PFSK-1 (cell line): ENCODE measurements at regions not wholly inside any gene's neighbourhood (a gene's known extent, or its start where the extent isn't known, plus 50 kb on each side); places are given as distances from the start of the nearest gene placed in this dataset.

ENCODE experiments used
- FOXP2 ChIP-seq: optimal IDR thresholded peaks from 2 replicates; pipeline ENCODE3; 2011; ENCODE audit warnings: borderline replicate concordance, control low read depth, inconsistent platforms; ENCODE audit not compliant: insufficient read depth; ENCODE audit errors: extremely low read length, extremely low read depth
- POLR2AphosphoS5 ChIP-seq: IDR thresholded peaks from 2 replicates; pipeline ENCODE4 v1.6.1; 2012; ENCODE audit warnings: low read depth, mild to moderate bottlenecking, control low read depth, low read length, moderate library complexity
- REST ChIP-seq, 2 experiments: IDR thresholded peaks; 2 replicates each; pipeline versions ENCODE4 v1.6.1 to v1.8.0; 2011 to 2012; ENCODE audit warnings: low read depth in 2 of 2, low read length in 2 of 2, control low read depth in 1 of 2, inconsistent platforms in 1 of 2, mild to moderate bottlenecking in 1 of 2, moderate library complexity in 1 of 2; ENCODE audit not compliant: insufficient read depth in 1 of 2
- SIN3A ChIP-seq: IDR thresholded peaks from 2 replicates; pipeline ENCODE4 v1.6.1; 2012; ENCODE audit warnings: mild to moderate bottlenecking, low read length, moderate library complexity, borderline replicate concordance; ENCODE audit not compliant: insufficient read depth
- TAF1 ChIP-seq: IDR thresholded peaks from 2 replicates; pipeline ENCODE4 v1.6.1; 2012; ENCODE audit warnings: low read length, control low read depth, borderline replicate concordance; ENCODE audit not compliant: insufficient read depth

GRCh38 chr4:34964613-34965012 is 1279.7 kb downstream of the ARAP2 start:
- TF ChIP-seq FOXP2 (no peak), POLR2AphosphoS5 (no peak), REST (IDR thresholded peaks at IDR 0.05; ENCODE audit: insufficient read depth in 1 of 2, low read depth in 2 of 2, low read length in 2 of 2) (peak in 1 of 2 experiments; percentile 18; a peak in 1 of 4 replicates), TAF1 (0 out of 2 replicates have a peak, but pooled peaks have one; percentile 29)

- TF ChIP-seq FOXP2 (no peak), REST (IDR thresholded peaks at IDR 0.05; ENCODE audit: insufficient read depth in 1 of 2, low read depth in 2 of 2, low read length in 2 of 2) (no peak), TAF1 (no peak), POLR2AphosphoS5 (no peak), SIN3A (no peak)
These were observed 1272.1 kb downstream of the ARAP2 start for GRCh38 chr4:34972189-34972588.

GRCh38 chr4:34973650-34974312 is 1270.5 kb downstream of the ARAP2 start:
- TF ChIP-seq SIN3A = no peak
- no peak for TF ChIP-seq TAF1
- no peak for TF ChIP-seq FOXP2
- no peak for TF ChIP-seq POLR2AphosphoS5
- no peak for TF ChIP-seq REST (IDR thresholded peaks at IDR 0.05; ENCODE audit: insufficient read depth in 1 of 2, low read depth in 2 of 2, low read length in 2 of 2)

GRCh38 chr4:34974313-34974680 is 1270.0 kb downstream of the ARAP2 start:
- TF ChIP-seq SIN3A = no peak
- no peak for TF ChIP-seq POLR2AphosphoS5
- TF ChIP-seq TAF1 = no peak

GRCh38 chr4:35025152-35025834 is 1219.0 kb downstream of the ARAP2 start:
- TF ChIP-seq POLR2AphosphoS5 = no peak
- no peak for TF ChIP-seq REST (IDR thresholded peaks at IDR 0.05; ENCODE audit: insufficient read depth in 1 of 2, low read depth in 2 of 2, low read length in 2 of 2)
- TF ChIP-seq TAF1 = no peak
- TF ChIP-seq FOXP2 = no peak
- TF ChIP-seq SIN3A = no peak
